ENCODE measurements at regions not wholly inside any gene's neighbourhood (a gene's known extent, or its start where the extent isn't known, plus 50 kb on each side); places are given as distances from the start of the nearest gene placed in this dataset.

- no peak for DNase-seq (ENCODE audit: low read depth)
- no peak overlapping the region for H3K4me3 ChIP-seq (ENCODE audit: control insufficient read depth, low read depth, low read length)
- TF ChIP-seq CTCF (conservative IDR thresholded peaks at IDR 0.05; ENCODE audit: control insufficient read depth, insufficient read depth, low read depth, low read length): no peak
These were observed 550.6 kb upstream of the MDFIC2 start for GRCh38 chr3:70863049-70863448.

- DNase-seq (ENCODE audit: low read depth): peak; percentile 96
- no peak overlapping the region for H3K4me3 ChIP-seq (ENCODE audit: control insufficient read depth, low read depth, low read length)
- TF ChIP-seq CTCF (conservative IDR thresholded peaks at IDR 0.05; ENCODE audit: control insufficient read depth, insufficient read depth, low read depth, low read length): no peak
These were observed 549.4 kb upstream of the MDFIC2 start for GRCh38 chr3:70861855-70862254.

GRCh38 chr3:70861234-70861633 is 548.8 kb upstream of the MDFIC2 start:
- H3K4me3 ChIP-seq (ENCODE audit: control insufficient read depth, low read depth, low read length): no peak overlapping the region
- no peak for TF ChIP-seq CTCF (conservative IDR thresholded peaks at IDR 0.05; ENCODE audit: control insufficient read depth, insufficient read depth, low read depth, low read length)
- peak; percentile 96 for DNase-seq (ENCODE audit: low read depth)

- no peak for TF ChIP-seq CTCF (conservative IDR thresholded peaks at IDR 0.05; ENCODE audit: control insufficient read depth, insufficient read depth, low read depth, low read length)
- H3K4me3 ChIP-seq (ENCODE audit: control insufficient read depth, low read depth, low read length): no peak overlapping the region
- DNase-seq (ENCODE audit: low read depth): no peak
These were observed 545.5 kb upstream of the MDFIC2 start for GRCh38 chr3:70857916-70858315.

GRCh38 chr3:70856414-70857162 is 544.1 kb upstream of the MDFIC2 start:
- no peak overlapping the region for H3K4me3 ChIP-seq (ENCODE audit: control insufficient read depth, low read depth, low read length)
- DNase-seq (ENCODE audit: low read depth): peak; percentile 97
- TF ChIP-seq CTCF (conservative IDR thresholded peaks at IDR 0.05; ENCODE audit: control insufficient read depth, insufficient read depth, low read depth, low read length): no peak

GRCh38 chr3:70855149-70855548 is 542.7 kb upstream of the MDFIC2 start:
- no peak overlapping the region for H3K4me3 ChIP-seq (ENCODE audit: control insufficient read depth, low read depth, low read length)
- no peak for TF ChIP-seq CTCF (conservative IDR thresholded peaks at IDR 0.05; ENCODE audit: control insufficient read depth, insufficient read depth, low read depth, low read length)
- DNase-seq (ENCODE audit: low read depth): no peak

Measured in fibroblast of mammary gland (primary cell).